Daoy (cell line): ENCODE measurements at regions not wholly inside any gene's neighbourhood (a gene's known extent, or its start where the extent isn't known, plus 50 kb on each side); places are given as distances from the start of the nearest gene placed in this dataset.

ENCODE experiments used
- DNase-seq: peaks from one replicate; pipeline ENCODE4 v3.0.0-alpha.2; 2015; ENCODE audit warnings: low read depth

DNA sequence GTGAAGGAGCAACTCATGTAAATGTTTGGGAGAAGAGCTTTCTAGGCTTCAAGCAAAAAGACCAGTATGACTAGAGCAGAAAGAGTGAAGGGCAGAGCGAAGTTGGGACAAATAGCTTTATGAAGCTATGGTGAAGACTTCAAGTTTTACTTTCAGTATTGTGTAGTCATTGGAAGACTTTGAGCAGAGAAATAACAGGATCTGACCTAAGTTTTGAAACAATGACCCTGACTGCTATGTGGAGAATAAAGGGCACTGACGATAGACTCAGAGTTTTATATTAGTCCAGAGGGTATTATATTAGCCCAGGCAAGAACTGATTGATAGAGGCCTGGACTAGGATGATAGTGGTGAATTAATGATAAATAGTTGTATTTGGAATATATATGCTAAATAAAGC lies 187.3 kb downstream of the KTN1 start:
- DNase-seq, result no peak

DNA sequence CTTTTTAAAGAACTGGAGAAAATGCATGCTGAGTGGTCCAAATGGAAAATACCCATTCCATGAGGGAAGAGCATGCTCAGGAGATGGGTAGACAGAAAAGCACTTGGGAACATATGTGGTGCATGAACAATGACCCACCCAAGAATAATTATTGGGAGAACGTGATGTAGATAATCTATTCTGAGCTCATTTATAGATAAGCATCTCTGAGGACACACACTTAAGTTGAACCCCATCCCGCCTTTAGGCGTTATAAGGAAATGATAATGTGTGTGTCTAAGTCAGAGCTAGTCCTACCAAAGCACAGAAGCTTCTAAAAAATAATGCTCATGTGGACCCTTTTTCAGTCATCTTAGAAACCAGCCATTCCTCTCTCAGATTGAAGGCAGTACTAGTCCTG lies 189.9 kb downstream of the KTN1 start:
- no peak for DNase-seq

DNA sequence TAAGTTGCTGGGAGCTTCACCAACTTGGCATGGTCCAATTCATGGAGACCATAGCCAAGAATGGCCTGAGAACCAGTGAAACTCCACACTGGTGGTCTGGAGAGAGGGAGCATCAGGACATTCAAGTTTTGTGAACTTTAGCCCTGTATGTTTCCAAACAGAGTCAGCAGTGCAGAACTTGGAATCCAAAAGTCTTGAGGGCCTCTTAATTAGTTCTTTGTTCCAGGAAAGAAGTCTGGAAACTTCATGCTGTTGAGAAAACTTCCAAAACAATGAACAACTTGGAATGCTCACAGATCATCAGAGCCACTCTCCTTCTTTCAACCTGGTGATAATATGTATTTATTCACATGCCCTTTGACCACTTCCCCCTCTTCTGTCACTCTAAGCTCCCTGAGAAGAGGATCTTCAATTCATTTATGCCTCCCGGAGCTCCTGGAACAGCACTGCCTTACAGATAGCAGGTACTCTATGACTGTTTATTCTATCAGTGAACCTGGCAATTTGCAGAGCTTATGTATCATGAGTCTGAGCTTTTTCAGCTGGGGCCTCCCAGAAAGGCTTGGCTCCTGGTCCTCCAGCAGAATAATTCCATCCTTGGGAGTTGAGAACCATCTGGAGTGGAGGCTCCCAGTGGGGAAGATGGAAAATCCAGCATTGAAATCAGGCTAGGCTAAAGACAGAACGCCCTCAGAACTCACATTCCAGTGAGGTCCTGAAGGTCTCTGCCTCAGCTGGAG lies 191.4 kb downstream of the KTN1 start:
- no peak for DNase-seq

DNA sequence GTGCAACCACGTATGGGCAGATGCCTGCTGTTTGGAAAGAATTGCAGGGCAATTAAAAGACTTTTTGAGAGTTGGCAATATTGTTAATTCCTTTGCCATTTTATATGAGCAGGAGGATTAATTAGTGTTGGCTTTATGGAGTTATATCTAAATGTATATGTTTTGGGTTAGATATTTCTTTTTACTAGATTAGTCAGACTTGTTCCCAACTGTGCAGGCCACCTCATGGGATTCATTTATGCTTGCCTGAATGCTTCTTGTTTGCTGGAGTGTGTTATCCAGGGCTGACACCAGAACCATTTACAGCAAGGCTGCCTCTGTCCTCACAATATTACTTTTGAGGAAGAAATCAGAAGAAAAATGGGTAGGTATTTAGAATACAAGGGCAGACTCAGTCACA lies 192.5 kb downstream of the KTN1 start:
- no peak for DNase-seq

DNA sequence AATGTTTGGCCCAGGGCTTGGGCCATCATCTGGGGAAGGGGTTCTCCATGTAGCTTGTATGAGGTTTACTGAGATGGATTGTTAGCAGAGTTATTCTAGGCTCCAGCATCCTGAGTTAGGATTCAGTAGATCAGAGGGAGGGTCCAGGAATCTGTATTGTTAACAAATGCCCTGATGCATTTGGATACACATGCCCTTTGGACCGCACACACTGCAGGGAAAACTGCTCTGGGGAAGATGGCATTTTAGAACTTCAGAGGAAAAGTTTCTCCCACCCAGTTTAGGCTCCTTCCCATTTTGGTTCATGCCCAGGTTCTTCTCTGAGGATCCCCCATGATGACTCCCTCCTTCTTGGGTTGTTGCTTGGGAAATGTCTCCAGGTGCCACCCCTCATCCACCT lies 193.3 kb downstream of the KTN1 start:
- no peak for DNase-seq

DNA sequence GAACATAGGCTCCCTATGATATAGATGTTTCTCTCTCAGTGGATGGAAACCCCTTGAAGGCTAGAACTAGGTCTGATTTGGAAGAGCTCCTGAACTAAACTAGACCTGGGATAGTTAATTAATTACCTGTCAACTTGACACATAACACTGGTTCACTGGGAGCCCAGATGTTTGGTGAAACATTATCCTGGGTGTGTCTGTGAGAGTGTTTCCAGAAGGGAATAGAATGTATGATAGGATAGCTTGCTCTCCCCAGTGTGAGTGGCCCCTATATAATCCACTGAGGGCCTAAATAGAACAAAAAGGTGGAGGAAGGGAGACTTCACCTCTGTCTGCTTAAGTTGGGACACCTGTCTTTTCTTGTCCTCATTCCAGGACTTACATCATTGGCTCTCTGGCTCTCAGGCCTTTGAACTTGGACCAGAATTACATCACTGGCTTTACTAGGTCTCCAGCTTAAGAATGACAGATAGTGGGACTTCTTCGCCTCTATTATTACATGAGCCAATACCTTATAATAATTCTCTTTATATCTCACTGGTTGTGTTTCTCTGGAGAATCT lies 194.1 kb downstream of the KTN1 start:
- no peak for DNase-seq

DNA sequence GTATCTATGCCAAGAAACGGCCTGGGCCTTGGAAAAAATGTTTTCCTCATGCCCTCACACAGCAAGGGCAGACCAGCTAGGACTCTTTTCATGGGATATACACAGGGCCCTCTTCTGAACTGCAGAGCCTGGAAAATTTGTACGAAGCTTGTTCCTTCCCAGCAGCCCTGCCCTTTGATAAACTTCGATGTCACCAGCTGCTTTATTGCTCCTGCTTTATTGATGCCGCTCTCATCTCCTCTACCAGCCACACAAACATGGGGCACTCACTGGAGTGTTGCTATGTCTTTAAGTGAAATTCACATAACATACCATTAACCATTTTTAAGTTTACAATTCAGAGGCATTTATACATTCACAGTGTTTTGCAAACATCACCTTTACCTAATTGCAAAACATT lies 197.9 kb downstream of the KTN1 start:
- no peak for DNase-seq

DNA sequence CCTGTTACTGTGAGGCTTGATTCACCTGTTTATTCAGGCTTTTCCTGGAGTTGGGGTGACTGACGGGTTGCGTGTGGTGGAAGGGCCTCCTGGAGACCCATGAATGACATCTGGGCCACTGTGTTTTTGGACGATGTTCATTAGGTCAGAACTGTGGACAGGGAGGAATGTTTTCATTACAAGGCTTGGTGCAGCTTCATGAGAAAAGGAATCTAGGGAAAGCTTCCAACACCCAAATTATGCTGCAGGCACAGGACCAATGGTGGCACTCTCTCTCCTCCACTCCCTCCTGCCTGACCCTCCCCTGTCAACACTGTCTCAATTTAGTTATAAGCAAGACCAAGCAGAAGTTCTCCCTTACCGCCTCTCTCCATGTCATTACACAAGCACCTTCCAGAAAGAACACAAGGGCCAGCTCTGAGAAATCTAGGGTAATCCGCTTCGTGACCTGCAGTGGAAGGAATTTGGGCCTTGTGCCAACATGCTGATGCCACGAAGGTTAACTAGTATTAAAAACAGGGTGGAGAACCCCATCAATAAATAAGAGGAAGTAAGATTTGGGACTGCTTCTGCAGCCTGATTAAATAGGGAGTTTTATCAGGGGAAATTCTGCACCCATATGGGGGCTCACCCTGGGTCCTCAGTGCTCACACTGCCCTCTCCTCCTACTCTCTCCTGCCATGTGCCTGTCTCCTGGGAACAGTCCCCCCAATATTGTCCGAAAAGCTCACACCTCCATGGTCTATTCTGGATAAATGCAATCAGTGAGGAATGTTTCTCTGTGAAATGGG lies 200.3 kb downstream of the KTN1 start:
- DNase-seq, result peak; percentile 77

DNA sequence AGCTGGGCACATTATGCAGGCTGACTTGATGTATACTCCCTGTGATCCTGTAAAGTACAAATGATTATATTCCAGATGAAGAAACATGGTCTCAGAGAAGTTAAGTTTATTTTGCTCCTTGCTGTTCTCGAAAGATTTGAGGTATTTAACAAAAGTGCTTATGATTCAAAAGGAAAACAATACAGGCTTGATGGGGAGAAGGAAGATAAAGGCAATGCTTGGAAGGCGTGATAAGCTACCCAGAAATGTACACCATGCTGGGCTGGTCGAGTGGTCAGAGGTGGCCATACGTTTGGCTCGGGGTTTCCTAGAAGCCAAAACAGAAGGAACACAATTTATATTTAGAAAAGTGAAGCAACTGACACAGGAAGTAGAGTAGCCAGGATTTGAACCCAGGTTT lies 201.0 kb downstream of the KTN1 start:
- peak; percentile 22 for DNase-seq

DNA sequence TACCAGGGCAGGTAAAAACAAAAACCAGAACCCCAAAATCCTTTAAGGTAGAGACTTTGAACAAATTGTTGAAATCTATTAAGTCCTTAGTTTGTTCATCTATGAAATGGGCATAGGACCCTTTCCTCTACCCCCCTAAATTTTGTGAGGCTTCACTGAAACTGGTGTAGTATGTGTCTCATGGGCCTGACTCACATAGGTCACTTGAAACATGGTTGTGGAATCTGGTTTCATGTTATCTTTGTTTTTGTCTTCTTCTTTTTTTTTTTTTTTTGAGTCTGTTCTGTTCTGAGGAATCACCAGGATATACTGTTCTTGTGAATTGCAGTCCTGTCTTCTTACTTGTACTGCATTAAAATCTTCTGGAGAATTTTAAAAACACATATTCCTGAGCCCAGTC lies 202.2 kb downstream of the KTN1 start:
- DNase-seq, result no peak

DNA sequence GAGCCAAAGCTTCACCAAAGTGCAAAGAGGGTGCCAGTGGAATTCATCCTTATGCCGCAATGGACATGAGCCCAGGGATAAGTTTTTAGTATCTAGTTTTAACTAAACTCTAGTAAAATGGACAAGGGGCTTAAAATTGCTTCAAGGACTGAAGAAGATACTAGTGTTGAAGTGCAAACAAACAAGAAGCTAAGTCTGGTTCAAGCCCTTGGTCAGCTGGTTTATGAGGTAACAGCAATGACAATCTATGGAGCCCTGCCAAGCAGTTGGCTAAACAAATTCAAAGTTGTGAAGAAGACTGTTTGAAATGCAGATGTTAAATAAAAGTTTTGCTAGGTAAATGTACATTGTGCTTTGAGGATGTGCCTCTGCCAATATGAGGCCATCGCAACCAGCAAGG lies 209.4 kb downstream of the KTN1 start:
- DNase-seq, result no peak

DNA sequence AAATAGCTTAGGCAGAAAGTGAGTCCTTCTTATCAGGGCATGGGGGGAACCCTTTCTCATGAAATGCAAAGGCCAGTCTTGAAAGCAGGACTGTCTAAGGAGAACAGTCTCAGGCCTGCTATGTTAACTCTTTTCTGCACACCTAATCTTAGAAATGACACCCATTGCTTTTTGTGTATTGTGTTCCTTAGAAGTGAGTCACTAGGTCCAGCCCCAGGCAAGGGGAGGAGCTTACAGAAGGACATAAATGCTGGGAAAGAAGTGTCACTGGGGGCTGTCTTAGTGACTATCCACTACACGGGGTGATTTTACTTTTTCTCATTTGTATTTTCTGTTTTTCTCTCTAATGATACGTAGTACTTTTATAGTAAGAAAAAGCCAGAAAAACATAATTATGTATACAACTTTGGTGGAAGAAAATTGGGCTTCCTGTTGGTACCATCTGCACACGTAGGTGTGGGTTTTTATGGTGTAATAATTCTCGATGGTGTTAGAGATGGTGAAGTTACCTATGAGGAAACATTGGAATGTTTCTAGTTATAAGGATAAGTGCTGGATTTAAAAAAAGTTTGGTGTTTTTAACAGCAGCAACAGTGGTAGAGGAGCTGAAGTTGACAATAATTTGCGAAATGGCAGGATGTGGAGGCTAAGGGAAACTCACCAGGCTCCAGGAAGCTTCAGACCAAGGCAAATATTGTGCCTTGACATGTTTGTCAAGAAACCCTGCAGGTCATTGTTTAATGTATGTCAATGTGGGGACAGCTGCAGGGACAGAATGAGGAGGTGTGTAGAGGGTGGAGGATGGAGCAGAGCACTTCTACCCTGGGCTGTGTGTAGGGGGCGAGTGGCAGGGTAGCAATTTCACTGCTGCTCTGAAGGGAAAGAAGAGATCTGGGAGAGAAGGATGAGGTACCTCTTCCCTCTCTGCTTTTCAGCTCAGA lies 214.9 kb downstream of the KTN1 start:
- DNase-seq, result peak; percentile 78

DNA sequence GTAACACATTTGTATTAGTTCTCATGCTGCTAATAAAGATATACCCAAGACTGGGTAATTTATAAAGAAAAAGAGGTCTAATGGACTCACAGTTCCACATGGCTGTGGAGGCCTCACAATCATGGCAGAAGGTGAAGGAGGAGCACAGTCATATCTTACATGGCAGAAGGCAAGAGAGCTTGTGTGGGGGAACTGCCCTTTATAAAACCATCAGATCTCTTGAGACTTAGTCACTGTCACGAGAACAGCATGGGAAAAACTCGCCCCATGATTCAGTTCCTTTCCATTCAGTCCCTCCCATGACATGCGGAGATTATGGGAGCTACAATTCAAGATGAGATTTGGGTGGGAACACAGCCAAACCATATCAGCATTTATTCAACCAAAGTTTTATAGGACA lies 216.5 kb downstream of the KTN1 start:
- peak; percentile 43 for DNase-seq

DNA sequence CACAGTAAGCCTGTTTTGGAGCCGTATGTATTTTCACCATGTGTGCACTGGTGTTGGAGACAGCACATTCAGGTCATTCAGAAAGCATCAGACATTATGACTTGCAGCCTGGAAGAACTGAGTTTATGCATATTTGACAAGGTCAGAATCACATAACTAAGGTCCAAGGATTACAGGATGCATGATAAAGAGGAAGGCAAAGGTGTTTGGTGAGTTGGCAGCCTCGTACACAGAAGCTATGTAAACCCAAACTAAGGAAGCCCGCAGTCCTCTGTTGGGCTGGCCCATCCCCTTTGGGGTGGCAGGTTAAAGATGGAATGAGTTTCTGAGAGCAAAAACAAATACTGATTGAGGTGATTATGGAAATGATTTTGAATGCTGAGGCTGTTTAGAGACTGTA lies 218.4 kb downstream of the KTN1 start:
- DNase-seq, result no peak

DNA sequence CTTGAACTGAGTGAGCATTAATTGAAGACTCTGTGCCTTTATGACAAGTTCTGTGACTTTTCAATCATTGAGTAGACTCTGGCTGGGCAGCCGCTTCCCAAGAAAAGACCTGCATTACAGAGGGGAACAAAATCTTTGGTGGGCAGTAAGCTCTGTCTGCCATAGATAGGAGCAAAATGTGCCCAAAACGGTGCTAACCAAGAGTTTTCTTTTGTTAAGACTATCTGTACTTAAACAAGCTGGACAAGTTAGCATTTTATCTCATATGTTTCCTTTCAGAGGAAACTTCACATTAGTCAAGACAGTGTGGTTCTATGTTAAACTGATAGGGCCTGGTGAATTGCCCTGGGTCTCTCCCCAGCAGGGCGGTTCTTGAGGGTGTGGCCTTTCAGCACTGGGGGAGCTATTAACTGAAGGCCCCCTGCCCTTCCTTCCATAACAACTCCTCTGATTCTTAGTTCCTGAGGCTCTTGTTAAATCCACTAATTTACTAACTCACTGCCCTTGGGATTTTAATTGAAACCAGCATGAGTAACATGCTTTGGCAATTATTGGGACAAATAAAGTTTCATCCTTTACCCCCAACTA lies 219.6 kb downstream of the KTN1 start:
- DNase-seq, result no peak

DNA sequence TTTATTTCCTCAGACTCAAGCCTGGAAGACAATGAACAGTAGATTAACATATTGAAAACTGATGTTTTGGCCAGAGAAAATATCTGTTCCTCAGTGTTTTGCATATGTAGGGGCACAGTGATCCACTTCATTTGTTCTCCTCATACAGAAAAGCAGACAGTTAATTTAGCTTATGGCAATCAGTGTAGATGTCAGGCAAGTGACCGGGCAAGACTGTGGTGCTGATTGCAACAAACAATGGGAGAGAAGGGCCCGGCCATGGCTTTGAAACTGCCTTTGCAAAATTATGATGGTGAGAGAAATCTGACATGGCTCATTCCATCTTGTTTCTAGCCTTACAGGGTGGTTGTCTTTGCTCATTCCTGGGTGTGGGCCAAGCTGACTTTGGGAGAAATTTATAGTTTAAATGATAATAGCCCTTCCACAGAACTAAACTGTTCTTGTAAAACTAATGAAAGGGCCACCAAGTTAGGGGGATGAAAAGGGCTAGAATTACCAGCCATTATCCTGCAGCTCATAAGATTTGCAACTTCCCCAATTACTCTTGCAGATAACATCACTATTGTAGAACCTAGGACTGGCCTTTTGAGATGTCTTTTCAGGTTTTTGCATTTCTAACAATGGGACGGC lies 220.3 kb downstream of the KTN1 start:
- DNase-seq, result no peak

DNA sequence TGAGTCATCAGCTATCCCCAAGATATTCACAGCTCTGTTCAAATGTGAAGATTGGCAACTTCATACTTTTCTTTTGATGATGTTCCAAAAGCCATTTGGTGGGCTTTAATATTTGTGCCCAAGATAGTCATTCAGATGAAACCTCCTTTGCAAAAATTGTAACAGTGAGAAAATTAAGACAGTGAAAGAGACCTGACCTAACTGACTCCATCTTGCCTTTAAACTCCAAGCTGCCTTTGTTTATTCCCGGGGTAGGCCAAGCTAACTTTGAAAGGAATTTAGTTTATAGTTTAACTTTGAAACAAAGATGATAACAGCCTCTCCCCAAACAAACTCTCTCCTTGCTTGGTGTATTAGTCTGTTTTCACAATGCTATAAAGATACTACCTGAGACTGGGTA lies 221.1 kb downstream of the KTN1 start:
- no peak for DNase-seq

DNA sequence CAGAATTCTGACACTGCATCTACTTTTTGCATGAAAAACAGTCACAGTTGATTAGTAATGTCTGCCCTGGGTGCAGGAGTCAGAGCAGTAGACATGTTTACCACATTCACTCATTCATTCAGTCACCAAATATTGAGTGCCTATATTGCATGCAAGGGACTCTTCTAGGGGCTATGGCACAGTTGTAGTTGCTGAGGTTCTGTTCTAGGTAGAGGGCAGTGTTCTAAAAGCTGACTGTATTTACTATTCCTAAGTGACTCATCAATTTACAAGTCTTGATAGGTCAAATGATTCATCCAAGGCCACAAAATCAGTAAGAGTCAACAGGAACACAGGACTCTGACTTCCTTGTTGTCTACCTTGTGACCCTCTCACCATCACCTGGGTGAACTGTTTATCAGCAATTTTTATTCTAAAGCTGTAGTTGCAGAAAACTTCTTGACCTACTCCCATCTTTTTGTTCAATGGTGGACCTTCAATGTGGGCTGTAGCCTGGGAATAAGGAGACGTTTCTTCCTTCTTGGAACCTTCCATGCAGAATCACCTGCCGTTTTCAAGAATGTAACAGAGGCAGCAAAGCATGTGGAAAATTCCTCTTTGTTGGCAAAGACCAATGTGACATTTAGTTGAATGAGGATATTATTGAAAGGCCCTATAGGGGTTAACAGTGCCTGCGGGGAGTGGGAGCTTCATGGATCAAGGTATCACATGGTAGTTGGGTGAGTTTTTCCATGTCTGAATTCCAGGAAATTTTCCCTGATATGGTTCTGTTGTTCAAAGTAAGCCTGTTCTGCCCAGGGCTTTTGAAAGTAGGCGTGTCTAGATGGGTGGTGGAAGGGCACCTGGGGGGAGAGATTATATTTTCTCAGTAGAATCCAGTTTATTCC lies 223.2 kb downstream of the KTN1 start:
- DNase-seq, result peak; percentile 34

DNA sequence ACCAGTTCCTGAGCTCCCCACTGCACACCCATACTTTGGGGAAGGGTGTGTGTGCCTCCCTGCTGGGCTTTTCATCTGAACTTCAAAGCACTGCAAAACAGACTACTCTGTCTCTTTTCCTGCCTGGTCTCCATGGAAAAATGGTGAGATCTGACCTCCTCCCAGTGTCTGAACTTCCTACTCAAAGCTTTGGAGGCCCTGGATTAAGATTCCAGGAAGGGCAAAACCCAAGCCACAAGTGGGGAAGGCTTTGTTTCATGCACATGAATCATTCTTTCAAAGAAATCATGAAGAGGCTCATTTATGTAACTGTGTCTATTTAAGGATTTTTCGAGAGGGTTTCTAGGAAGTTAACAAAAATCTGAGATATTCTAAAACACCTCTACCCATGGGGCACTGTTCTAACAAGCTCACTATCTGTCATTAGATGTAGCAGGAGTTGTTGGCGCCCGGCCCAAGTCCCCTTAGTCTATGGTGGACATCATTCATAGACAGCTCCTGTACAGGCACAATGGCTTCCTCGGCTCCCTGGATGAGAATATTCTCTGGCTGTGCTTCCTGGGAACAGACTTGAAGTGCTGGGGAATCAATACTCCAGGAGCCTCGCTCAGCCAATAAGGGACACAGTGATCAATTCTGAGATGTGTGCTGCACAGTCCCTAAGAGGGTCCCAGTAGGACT lies 224.0 kb downstream of the KTN1 start:
- no peak for DNase-seq

DNA sequence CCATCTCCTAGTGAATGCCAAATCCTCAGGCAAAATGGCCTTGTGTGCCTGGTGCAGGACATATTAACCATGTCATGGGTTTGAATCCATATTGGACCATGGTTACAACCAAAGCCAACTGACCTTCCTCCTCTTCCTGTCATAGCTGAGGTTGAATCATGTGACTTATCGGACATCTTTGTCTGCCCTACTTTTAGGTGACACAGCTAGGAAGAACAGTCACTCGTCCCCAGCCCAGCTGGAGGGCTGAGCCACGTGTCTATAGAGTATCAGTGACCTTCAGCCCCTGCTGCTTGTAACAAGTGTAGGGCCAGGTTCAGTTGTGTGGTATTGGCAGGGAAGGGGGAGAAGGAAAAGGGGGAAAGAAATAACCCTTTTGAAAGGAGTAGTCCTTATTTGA lies 225.2 kb downstream of the KTN1 start:
- DNase-seq, result no peak
